ENCODE measurements at regions not wholly inside any gene's neighbourhood (a gene's known extent, or its start where the extent isn't known, plus 50 kb on each side); places are given as distances from the start of the nearest gene placed in this dataset.

DNA sequence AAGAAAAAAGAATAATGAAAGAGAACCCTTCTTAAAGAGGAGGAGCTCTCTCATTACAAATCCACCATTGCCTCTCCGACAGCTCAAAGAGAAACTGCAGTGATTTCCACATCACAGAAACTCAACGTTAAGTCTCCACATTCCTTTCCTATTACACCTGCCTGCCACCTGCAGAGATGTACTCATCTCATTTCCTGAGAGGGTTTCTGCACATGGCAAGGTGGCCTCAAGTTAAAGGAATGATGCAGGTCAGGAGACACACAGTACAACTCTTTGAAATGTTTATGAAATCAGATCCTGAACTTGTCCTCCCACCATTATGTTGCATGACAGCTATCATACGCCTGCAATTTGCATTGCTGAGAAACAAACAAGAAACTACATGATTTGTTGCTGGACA lies 458.4 kb upstream of the ADAMTS9 start:
- TF ChIP-seq, protein P1, sequence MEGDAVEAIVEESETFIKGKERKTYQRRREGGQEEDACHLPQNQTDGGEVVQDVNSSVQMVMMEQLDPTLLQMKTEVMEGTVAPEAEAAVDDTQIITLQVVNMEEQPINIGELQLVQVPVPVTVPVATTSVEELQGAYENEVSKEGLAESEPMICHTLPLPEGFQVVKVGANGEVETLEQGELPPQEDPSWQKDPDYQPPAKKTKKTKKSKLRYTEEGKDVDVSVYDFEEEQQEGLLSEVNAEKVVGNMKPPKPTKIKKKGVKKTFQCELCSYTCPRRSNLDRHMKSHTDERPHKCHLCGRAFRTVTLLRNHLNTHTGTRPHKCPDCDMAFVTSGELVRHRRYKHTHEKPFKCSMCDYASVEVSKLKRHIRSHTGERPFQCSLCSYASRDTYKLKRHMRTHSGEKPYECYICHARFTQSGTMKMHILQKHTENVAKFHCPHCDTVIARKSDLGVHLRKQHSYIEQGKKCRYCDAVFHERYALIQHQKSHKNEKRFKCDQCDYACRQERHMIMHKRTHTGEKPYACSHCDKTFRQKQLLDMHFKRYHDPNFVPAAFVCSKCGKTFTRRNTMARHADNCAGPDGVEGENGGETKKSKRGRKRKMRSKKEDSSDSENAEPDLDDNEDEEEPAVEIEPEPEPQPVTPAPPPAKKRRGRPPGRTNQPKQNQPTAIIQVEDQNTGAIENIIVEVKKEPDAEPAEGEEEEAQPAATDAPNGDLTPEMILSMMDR (IDR thresholded peaks at IDR 0.05): no peak
- TF ChIP-seq ZFX (IDR thresholded peaks at IDR 0.05; ENCODE audit: borderline replicate concordance): no peak
